MCF 10A (cell line): ENCODE measurements at regions not wholly inside any gene's neighbourhood (a gene's known extent, or its start where the extent isn't known, plus 50 kb on each side); places are given as distances from the start of the nearest gene placed in this dataset.

Experiments used
- BruUV-seq: library from RNA; stranded (reverse); fragments of 400-500 nt; replicated peaks from 2 replicates; lab custom pipeline; 2021; lab: Mats Ljungman, UMichigan
- CTCF ChIA-PET: fragments of 300-600 bp; sonication (Branson Sonifier 250); formaldehyde crosslinking; extraction: SDS; loops from one replicate; lab custom pipeline; 2021; ENCODE audit warnings: antibody characterized with exemption, inconsistent platforms; lab: Yijun Ruan, JAX
- POLR2A ChIA-PET: fragments of 300-600, 350-650 bp; sonication (Branson Sonifier 250); formaldehyde crosslinking; extraction: SDS; loops from one replicate; lab custom pipeline; 2020; ENCODE audit warnings: antibody characterized with exemption, inconsistent platforms; lab: Yijun Ruan, JAX
- DNase-seq: peaks from one replicate; pipeline ENCODE4 v3.0.0-alpha.2; 2018; ENCODE audit not compliant: unreplicated experiment
- H3K27ac Mint-ChIP-seq: one replicate; pipeline ENCODE4 v1.8.0; 2022; ENCODE audit warnings: mild to moderate bottlenecking, low read depth, mixed read lengths; ENCODE audit not compliant: unreplicated experiment
- H3K27me3 Mint-ChIP-seq: one replicate; pipeline ENCODE4 v1.8.0; 2022; ENCODE audit warnings: mixed read lengths; ENCODE audit not compliant: insufficient read depth, unreplicated experiment
- H3K36me3 Mint-ChIP-seq: one replicate; pipeline ENCODE4 v1.8.0; 2022; ENCODE audit warnings: mild to moderate bottlenecking, moderate library complexity, mixed read lengths; ENCODE audit not compliant: insufficient read depth, unreplicated experiment
- H3K4me1 Mint-ChIP-seq: one replicate; pipeline ENCODE4 v1.8.0; 2022; ENCODE audit warnings: mixed read lengths; ENCODE audit not compliant: insufficient read depth, unreplicated experiment
- H3K4me3 Mint-ChIP-seq: one replicate; pipeline ENCODE4 v1.8.0; 2022; ENCODE audit warnings: mild to moderate bottlenecking, moderate library complexity, mixed read lengths; ENCODE audit not compliant: unreplicated experiment
- H3K9me3 Mint-ChIP-seq: one replicate; pipeline ENCODE4 v1.8.0; 2022; ENCODE audit warnings: mixed read lengths; ENCODE audit not compliant: unreplicated experiment
- intact Hi-C: fragments of 100-400 bp; cut with micrococcal nuclease; formaldehyde crosslinking; loops from 2 replicates; pipeline ENCODE4 v1.14.1; 2022
- TF ChIP-seq, protein P1 (sequence below): fragments of 200-600 bp; IDR thresholded peaks from one replicate; pipeline ENCODE4 v1.8.0; 2022; ENCODE audit warnings: antibody characterized with exemption, mild to moderate bottlenecking; ENCODE audit not compliant: unreplicated experiment

DNA sequence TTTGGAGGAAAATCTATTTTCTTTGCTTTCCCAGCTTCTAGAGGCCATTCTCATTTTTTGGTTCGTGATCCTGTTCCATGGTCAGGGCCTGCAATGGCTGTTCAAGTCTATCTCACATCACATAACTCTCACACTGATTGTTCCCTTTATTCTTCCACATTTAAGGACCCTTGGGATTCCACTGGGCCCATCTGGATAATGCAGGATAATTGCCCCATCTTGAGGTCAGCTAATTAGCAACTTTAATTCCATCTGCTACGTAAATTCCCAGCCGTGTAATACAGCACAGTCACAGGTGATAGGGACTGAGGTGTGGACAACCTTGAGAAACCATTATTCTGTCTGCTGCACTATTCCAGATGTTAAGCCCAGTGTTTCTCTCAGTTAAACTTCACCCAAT lies 311.6 kb upstream of the CNTN4 start:
- TF ChIP-seq, protein P1, sequence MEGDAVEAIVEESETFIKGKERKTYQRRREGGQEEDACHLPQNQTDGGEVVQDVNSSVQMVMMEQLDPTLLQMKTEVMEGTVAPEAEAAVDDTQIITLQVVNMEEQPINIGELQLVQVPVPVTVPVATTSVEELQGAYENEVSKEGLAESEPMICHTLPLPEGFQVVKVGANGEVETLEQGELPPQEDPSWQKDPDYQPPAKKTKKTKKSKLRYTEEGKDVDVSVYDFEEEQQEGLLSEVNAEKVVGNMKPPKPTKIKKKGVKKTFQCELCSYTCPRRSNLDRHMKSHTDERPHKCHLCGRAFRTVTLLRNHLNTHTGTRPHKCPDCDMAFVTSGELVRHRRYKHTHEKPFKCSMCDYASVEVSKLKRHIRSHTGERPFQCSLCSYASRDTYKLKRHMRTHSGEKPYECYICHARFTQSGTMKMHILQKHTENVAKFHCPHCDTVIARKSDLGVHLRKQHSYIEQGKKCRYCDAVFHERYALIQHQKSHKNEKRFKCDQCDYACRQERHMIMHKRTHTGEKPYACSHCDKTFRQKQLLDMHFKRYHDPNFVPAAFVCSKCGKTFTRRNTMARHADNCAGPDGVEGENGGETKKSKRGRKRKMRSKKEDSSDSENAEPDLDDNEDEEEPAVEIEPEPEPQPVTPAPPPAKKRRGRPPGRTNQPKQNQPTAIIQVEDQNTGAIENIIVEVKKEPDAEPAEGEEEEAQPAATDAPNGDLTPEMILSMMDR = no peak
- Mint-ChIP-seq H3K9me3 (no peaks in the 10 kb centered on the region), H3K27me3 (no peaks in the 10 kb centered on the region), H3K4me3 (no peak overlapping the region), H3K36me3 (no peaks in the 10 kb centered on the region), H3K4me1 (no peaks in the 10 kb centered on the region), H3K27ac (no peak overlapping the region)
- intact Hi-C loops = no loop called here
- CTCF ChIA-PET = no interaction called here
- POLR2A ChIA-PET = no interaction called here
- BruUV-seq = no TSS peak
- DNase-seq = no peak

GRCh38 chr3:1792466-1792865 lies 306.2 kb upstream of the CNTN4 start:
- POLR2A ChIA-PET = interaction anchor here (0.6 kb wide), 1 partner anchor 100 kb away, joined by 3 read pairs; no protein-coding TSS in a partner anchor
- Mint-ChIP-seq H3K27ac (no peak overlapping the region), H3K9me3 (no peaks in the 10 kb centered on the region), H3K4me3 (no peak overlapping the region), H3K4me1 (no peaks in the 10 kb centered on the region), H3K27me3 (no peaks in the 10 kb centered on the region), H3K36me3 (peaks cover 5% of the 10 kb centered on the region)
- intact Hi-C loops = no loop called here
- BruUV-seq = no TSS peak
- TF ChIP-seq, protein P1 = no peak
- CTCF ChIA-PET = interaction anchor here (0.6 to 0.7 kb wide), 2 partner anchors 46 to 474 kb away, joined by 3 to 4 read pairs; no protein-coding TSS in a partner anchor
- DNase-seq = no peak

- H3K27me3 Mint-ChIP-seq = no peaks in the 10 kb centered on the region
- H3K36me3 Mint-ChIP-seq = peaks cover 5% of the 10 kb centered on the region
- no peak for DNase-seq
- intact Hi-C loops = no loop called here
- no peaks in the 10 kb centered on the region for H3K4me1 Mint-ChIP-seq
- TF ChIP-seq, protein P1 = no peak
- H3K4me3 Mint-ChIP-seq = no peak overlapping the region
- ChIA-PET POLR2A (interaction anchor here (0.6 kb wide), 1 partner anchor 139 kb away, joined by 4 read pairs; no protein-coding TSS in a partner anchor), CTCF (interaction anchor here (1.1 kb wide), 1 partner anchor 9 kb away, joined by 3 read pairs; no protein-coding TSS in a partner anchor)
- BruUV-seq = no TSS peak
- H3K9me3 Mint-ChIP-seq = peaks cover 13% of the 10 kb centered on the region
- H3K27ac Mint-ChIP-seq = no peak overlapping the region
Measured at GRCh38 chr3:1798711-1799405, 299.8 kb upstream of the CNTN4 start.

GRCh38 chr3:1805331-1805730 lies 293.3 kb upstream of the CNTN4 start:
- Mint-ChIP-seq H3K27ac (no peak overlapping the region), H3K27me3 (no peaks in the 10 kb centered on the region), H3K4me3 (no peak overlapping the region), H3K9me3 (peaks cover 30% of the 10 kb centered on the region), H3K36me3 (no peaks in the 10 kb centered on the region), H3K4me1 (peaks cover 7% of the 10 kb centered on the region)
- no TSS peak for BruUV-seq
- peak; percentile 39 for DNase-seq
- CTCF ChIA-PET = interaction anchor here (0.6 to 0.7 kb wide), 2 partner anchors 9 to 230 kb away, joined by 3 read pairs; no protein-coding TSS in a partner anchor
- intact Hi-C loops = no loop called here
- POLR2A ChIA-PET = no interaction called here
- TF ChIP-seq, protein P1 = no peak
